ENCODE measurements at regions not wholly inside any gene's neighbourhood (a gene's known extent, or its start where the extent isn't known, plus 50 kb on each side); places are given as distances from the start of the nearest gene placed in this dataset.

DNA sequence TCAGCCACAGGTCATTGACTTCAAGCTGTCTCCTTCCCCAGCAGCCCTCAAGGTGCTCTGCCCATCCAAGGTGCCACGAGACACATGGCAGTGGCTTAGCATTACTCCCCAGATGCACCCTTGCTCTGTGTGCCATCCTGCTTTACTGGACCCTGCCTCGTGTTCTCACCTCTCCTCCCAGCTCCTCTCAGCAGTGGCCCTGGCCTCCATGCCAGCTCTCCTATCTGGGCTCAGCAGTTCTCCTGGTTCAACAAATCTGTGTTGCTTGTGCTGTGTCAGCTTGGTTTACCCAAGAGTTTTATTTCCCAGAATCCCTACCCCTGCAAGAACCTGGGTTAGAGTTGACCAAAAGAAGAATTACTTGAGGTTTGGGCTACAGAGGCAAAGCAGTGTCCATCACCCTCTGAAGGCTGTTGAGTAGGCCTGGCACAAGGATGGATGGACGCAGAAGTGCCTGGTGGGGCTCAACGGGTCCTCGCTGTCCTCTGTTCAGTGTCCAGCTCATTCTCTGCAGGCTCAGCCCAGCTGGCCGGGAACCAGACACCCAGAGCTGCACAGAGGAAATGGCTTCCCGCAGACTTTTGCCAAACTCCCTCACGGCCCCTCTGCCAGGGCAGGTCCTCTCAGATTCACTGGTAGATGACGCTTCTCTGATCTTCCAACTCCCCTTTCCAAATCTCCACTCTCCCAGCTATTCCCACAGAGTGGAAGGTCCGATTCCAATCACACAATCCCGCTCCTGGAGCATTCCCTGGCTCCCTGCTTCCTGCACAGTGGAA is 82.6 kb downstream of the FOXA2 start:
- Histone ChIP-seq H4K8ac (replicated peaks; ENCODE audit: insufficient read length, low read depth, low read length) (no peak overlapping the region), H4K91ac (ENCODE audit: insufficient read length, low read depth, low read length) (no peak overlapping the region), H3K14ac (ENCODE audit: insufficient read depth, low read length) (no peak overlapping the region; the same call in 1 of the 2 replicates), H3K23me2 (ENCODE audit: insufficient read length, low read depth, low read length, poor library complexity, severe bottlenecking) (no peaks in the 10 kb centered on the region), H3T11ph (ENCODE audit: low read length) (no peak overlapping the region), H3K18ac (ENCODE audit: insufficient read length, low read depth, low read length) (no peak overlapping the region), H2AFZ (ENCODE audit: low read length) (no peak overlapping the region), H3K79me1 (ENCODE audit: insufficient read depth, low read depth, low read length, poor library complexity, severe bottlenecking) (no peaks in the 10 kb centered on the region), H3K4me1 (ENCODE audit: insufficient read depth, low read length) (no peaks in the 10 kb centered on the region), H3K27me3 (ENCODE audit: insufficient read depth, low read length) (no peaks in the 10 kb centered on the region), H3K9ac (ENCODE audit: extremely low read depth, insufficient read length, low read length) (no peak overlapping the region), H2BK15ac (ENCODE audit: low read depth, low read length) (no peak overlapping the region), H2AK5ac (ENCODE audit: insufficient read length, low read length) (no peak overlapping the region), H2BK5ac (ENCODE audit: insufficient read length, low read length) (no peak overlapping the region), H3K23ac (ENCODE audit: insufficient read length, low read depth, low read length) (no peak overlapping the region), H4K5ac (ENCODE audit: insufficient read length, low read depth, low read length) (no peak overlapping the region), H2BK20ac (ENCODE audit: low read depth, low read length, poor library complexity, severe bottlenecking) (no peak overlapping the region), H3K56ac (ENCODE audit: insufficient read length, low read depth, low read length) (no peak overlapping the region), H3K9me3 (ENCODE audit: control insufficient read depth, low read depth, low read length) (no peaks in the 10 kb centered on the region), H4K20me1 (ENCODE audit: control insufficient read depth, insufficient read depth, insufficient read length) (no peaks in the 10 kb centered on the region), H2BK12ac (ENCODE audit: insufficient read length, low read depth, low read length) (no peak overlapping the region), H2BK120ac (ENCODE audit: low read depth, low read length, poor library complexity, severe bottlenecking) (no peak overlapping the region), H3K4ac (ENCODE audit: low read depth, low read length) (no peak overlapping the region), H3K79me2 (ENCODE audit: insufficient read depth, low read length) (no peaks in the 10 kb centered on the region), H3K4me2 (ENCODE audit: insufficient read depth, insufficient read length, low read length) (no peak overlapping the region), H3K27ac (ENCODE audit: insufficient read length, low read depth, low read length) (no peak overlapping the region)
- no peak for DNase-seq
- Mint-ChIP-seq H3K27ac (no peak overlapping the region), H3K27me3 (ENCODE audit: low read depth) (peaks cover 65% of the 10 kb centered on the region), H3K4me1 (peaks cover 0 to 6% of the 10 kb centered on the region in 2 experiments; a peak in 1 of 4 replicates), H3K36me3 (ENCODE audit: insufficient read depth in 1 of 3, low read depth in 3 of 3) (no peaks in the 10 kb centered on the region), H3K4me3 (no peak overlapping the region), H3K9me3 (no peaks in the 10 kb centered on the region; a peak in 1 of 5 replicates)
- TF ChIP-seq, protein P1, sequence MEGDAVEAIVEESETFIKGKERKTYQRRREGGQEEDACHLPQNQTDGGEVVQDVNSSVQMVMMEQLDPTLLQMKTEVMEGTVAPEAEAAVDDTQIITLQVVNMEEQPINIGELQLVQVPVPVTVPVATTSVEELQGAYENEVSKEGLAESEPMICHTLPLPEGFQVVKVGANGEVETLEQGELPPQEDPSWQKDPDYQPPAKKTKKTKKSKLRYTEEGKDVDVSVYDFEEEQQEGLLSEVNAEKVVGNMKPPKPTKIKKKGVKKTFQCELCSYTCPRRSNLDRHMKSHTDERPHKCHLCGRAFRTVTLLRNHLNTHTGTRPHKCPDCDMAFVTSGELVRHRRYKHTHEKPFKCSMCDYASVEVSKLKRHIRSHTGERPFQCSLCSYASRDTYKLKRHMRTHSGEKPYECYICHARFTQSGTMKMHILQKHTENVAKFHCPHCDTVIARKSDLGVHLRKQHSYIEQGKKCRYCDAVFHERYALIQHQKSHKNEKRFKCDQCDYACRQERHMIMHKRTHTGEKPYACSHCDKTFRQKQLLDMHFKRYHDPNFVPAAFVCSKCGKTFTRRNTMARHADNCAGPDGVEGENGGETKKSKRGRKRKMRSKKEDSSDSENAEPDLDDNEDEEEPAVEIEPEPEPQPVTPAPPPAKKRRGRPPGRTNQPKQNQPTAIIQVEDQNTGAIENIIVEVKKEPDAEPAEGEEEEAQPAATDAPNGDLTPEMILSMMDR (conservative IDR thresholded peaks at IDR 0.05) = no peak
- WGBS (ENCODE audit: extremely low coverage, insufficient read length, low lambda C conversion rate) = no CpG with 5 or more reads among the region's 11 CpGs

Data from H9 (cell line).